IMR-90 (cell line): ENCODE measurements at regions not wholly inside any gene's neighbourhood (a gene's known extent, or its start where the extent isn't known, plus 50 kb on each side); places are given as distances from the start of the nearest gene placed in this dataset.

Source experiments
- ATAC-seq: fragments of 200-7000 bp; cut with Tn5 transposase; 2 replicates; pipeline ENCODE4 v1.9.1; 2020; ENCODE audit warnings: low read depth, mild to moderate bottlenecking, moderate library complexity
- BruUV-seq: library from RNA; stranded (reverse); fragments of 400-500 nt; replicated peaks from 2 replicates; lab custom pipeline; 2021; lab: Mats Ljungman, UMichigan
- CTCF ChIA-PET: fragments of 300-600 bp; formaldehyde crosslinking; extraction: SDS; loops from one replicate; lab custom pipeline; 2021; ENCODE audit warnings: antibody characterized with exemption; lab: Yijun Ruan, JAX
- POLR2A ChIA-PET: fragments of 300-600 bp; sonication (Branson Sonifier 250); formaldehyde crosslinking; loops from one replicate; lab custom pipeline; 2022; ENCODE audit warnings: antibody characterized with exemption; ENCODE audit not compliant: unreplicated experiment; lab: Charles Lee
- DNase-seq: peaks from one replicate; pipeline ENCODE4 v3.0.0; 2013
- H2AFZ ChIP-seq: replicated peaks from 2 replicates; pipeline ENCODE3; 2013; ENCODE audit warnings: low read length, mild to moderate bottlenecking; ENCODE audit not compliant: poor library complexity
- H2AK5ac ChIP-seq: 2 replicates; pipeline ENCODE4 v1.6.1; 2013; ENCODE audit warnings: low read depth, low read length, inconsistent platforms
- H2AK9ac ChIP-seq: replicated peaks from 2 replicates; pipeline ENCODE3; 2013; ENCODE audit warnings: mild to moderate bottlenecking, low read depth, low read length, moderate library complexity; ENCODE audit not compliant: poor library complexity
- H2BK120ac ChIP-seq: 2 replicates; pipeline ENCODE4 v1.6.1; 2013; ENCODE audit warnings: low read depth, low read length, inconsistent platforms
- H2BK15ac ChIP-seq: 3 replicates; pipeline ENCODE4 v1.6.1; 2013; ENCODE audit warnings: low read depth, low read length, inconsistent platforms
- H2BK20ac ChIP-seq: 2 replicates; pipeline ENCODE4 v1.6.1; 2013; ENCODE audit warnings: low read depth, mild to moderate bottlenecking, inconsistent platforms, low read length, moderate library complexity
- H2BK5ac ChIP-seq: 2 replicates; pipeline ENCODE4 v1.6.1; 2013; ENCODE audit warnings: mild to moderate bottlenecking, low read depth, low read length, inconsistent platforms; ENCODE audit not compliant: poor library complexity, severe bottlenecking
- H3K14ac ChIP-seq: replicated peaks from 2 replicates; pipeline ENCODE4 v1.6.1; 2013; ENCODE audit warnings: low read depth, low read length, inconsistent platforms
- H3K18ac ChIP-seq: 2 replicates; pipeline ENCODE4 v1.6.1; 2013; ENCODE audit warnings: low read depth, low read length, control low read depth
- H3K23ac ChIP-seq: 2 replicates; pipeline ENCODE4 v1.6.1; 2013; ENCODE audit warnings: low read depth, low read length, inconsistent platforms
- H3K27ac ChIP-seq: 2 replicates; pipeline ENCODE4 v1.5.1; 2013; ENCODE audit warnings: mild to moderate bottlenecking, control low read depth, low read length; ENCODE audit not compliant: insufficient read depth
- H3K27me3 ChIP-seq: 2 replicates; pipeline ENCODE4 v1.6.1; 2013; ENCODE audit warnings: low read length; ENCODE audit not compliant: control insufficient read depth, insufficient read depth
- H3K36me3 ChIP-seq: 2 replicates; pipeline ENCODE4 v1.6.1; 2013; ENCODE audit warnings: low read length, mixed read lengths; ENCODE audit not compliant: control insufficient read depth, insufficient read depth
- H3K4ac ChIP-seq: 2 replicates; pipeline ENCODE4 v1.6.1; 2013; ENCODE audit warnings: low read depth, low read length, inconsistent platforms
- H3K4me1 ChIP-seq: 2 replicates; pipeline ENCODE4 v1.6.1; 2013; ENCODE audit warnings: low read length, mixed read lengths; ENCODE audit not compliant: control insufficient read depth, insufficient read depth
- H3K4me2 ChIP-seq: 2 replicates; pipeline ENCODE4 v1.6.1; 2013; ENCODE audit warnings: low read depth, mild to moderate bottlenecking, control low read depth, low read length, moderate library complexity
- H3K4me3 ChIP-seq: 2 replicates; pipeline ENCODE4 v1.5.1; 2013; ENCODE audit warnings: low read depth, mild to moderate bottlenecking, control low read depth, low read length, moderate library complexity; ENCODE audit not compliant: insufficient read depth
- H3K56ac ChIP-seq: 2 replicates; pipeline ENCODE4 v1.6.1; 2013; ENCODE audit warnings: low read length, inconsistent platforms; ENCODE audit not compliant: insufficient read depth; ENCODE audit errors: extremely low read depth
- H3K79me1 ChIP-seq, 2 experiments: 2 replicates each; pipeline ENCODE4 v1.6.1; 2013; ENCODE audit warnings: low read length in 2 of 2, inconsistent platforms in 1 of 2, low read depth in 1 of 2
- H3K9ac ChIP-seq: 2 replicates; pipeline ENCODE4 v1.6.1; 2013; ENCODE audit warnings: low read depth, low read length, control low read depth
- H3K9me1 ChIP-seq: 2 replicates; pipeline ENCODE4 v1.6.1; 2013; ENCODE audit warnings: low read length, inconsistent platforms; ENCODE audit not compliant: insufficient read depth
- H3K9me3 ChIP-seq: 2 replicates; pipeline ENCODE4 v1.6.1; 2013; ENCODE audit warnings: low read length; ENCODE audit not compliant: control insufficient read depth, insufficient read depth
- H4K20me1 ChIP-seq: 2 replicates; pipeline ENCODE4 v1.6.1; 2013; ENCODE audit warnings: low read length, inconsistent platforms; ENCODE audit not compliant: insufficient read depth
- H4K5ac ChIP-seq: 2 replicates; pipeline ENCODE4 v1.6.1; 2013; ENCODE audit warnings: mild to moderate bottlenecking, low read depth, low read length, control low read depth
- H4K8ac ChIP-seq, 2 experiments: 2 replicates each; pipeline ENCODE4 v1.6.1; 2013; ENCODE audit warnings: low read depth in 2 of 2, low read length in 2 of 2, control low read depth in 1 of 2, inconsistent platforms in 1 of 2
- H4K91ac ChIP-seq: 2 replicates; pipeline ENCODE4 v1.6.1; 2013; ENCODE audit warnings: low read depth, low read length, inconsistent platforms; ENCODE audit not compliant: insufficient read depth
- MAZ ChIP-seq: IDR thresholded peaks from 2 replicates; pipeline ENCODE4 v1.6.1; 2012; ENCODE audit warnings: low read depth, mild to moderate bottlenecking, low read length, improper control_type of control experiment, moderate library complexity, borderline replicate concordance
- NFE2L2 ChIP-seq: fragments of 150-350 bp; IDR thresholded peaks from 2 replicates; pipeline ENCODE4 v1.6.1; 2016; ENCODE audit warnings: low read depth, mild to moderate bottlenecking, low read length
- WGBS, 2 experiments: methylation state at CpG; one replicate each; pipeline versions ENCODE4 v1.1.5 to v1.1.7; 2013; ENCODE audit warnings: missing lambda C conversion rate in 2 of 2; ENCODE audit not compliant: insufficient read length in 1 of 2; ENCODE audit errors: extremely low coverage in 2 of 2; 5-methylcytosine and 5-hydroxymethylcytosine counted together
- dilution Hi-C: fragments of 300-500 bp; cut with HindIII; formaldehyde crosslinking; loops from one replicate; pipeline ENCODE4 v1.14.3; 2018; ENCODE audit warnings: low sequenced_read_pairs; ENCODE audit not compliant: unreplicated experiment
- in situ Hi-C: fragments of 300-500 bp; cut with MboI; formaldehyde crosslinking; loops from 3 replicates; pipeline ENCODE4 v1.14.3; 2019; ENCODE audit warnings: low sequenced_read_pairs, inconsistent platforms, mixed read lengths
- intact Hi-C: fragments of 100-400 bp; cut with micrococcal nuclease; formaldehyde crosslinking; loops from 2 replicates; pipeline ENCODE4 v1.10.0; 2022

DNA sequence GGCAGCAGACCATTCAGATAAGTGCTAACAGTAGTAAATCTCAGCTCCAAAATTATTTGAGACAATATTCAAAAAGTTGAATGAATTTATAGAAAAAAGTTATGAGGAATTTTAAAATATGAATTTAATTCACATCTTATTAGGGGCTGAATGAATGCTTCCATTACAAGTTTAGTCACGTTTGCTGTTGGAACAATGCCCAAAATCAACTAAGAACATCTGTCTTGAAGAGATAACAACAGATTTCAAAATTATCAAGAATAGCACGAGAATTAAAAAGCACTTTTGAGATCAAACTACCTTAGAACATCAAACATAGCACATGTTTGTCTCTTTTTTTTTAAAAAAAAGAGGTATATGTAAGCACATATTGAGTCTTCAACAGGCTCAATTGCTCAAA lies 115.4 kb upstream of the PPFIA2 start:
- ATAC-seq, result no peak
- Histone ChIP-seq H3K27ac (no peak overlapping the region), H3K9me3 (0 out of 2 replicates have a peak, but pooled peaks cover under 1% of the 10 kb centered on the region)

More for the DNA sequence above, 115.4 kb upstream of the PPFIA2 start:
- BruUV-seq, result no TSS peak
- no peak overlapping the region for H2AK5ac ChIP-seq
- H3K4me2 ChIP-seq, result no peak overlapping the region
- no peak overlapping the region for H3K18ac ChIP-seq
- no peak overlapping the region for H3K4me3 ChIP-seq
- CTCF ChIA-PET, result no interaction called here
- H2BK120ac ChIP-seq, result no peak overlapping the region
- no peak overlapping the region for H2BK20ac ChIP-seq
- POLR2A ChIA-PET, result no interaction called here
- no peak for DNase-seq
- no peaks in the 10 kb centered on the region for H3K27me3 ChIP-seq
- no peak overlapping the region for H2BK15ac ChIP-seq
- no peak overlapping the region for H2BK5ac ChIP-seq
- H4K5ac ChIP-seq, result no peak overlapping the region
- no peaks in the 10 kb centered on the region for H3K79me1 ChIP-seq
- H3K23ac ChIP-seq, result no peak overlapping the region
- no peak overlapping the region for H3K4ac ChIP-seq
- no peaks in the 10 kb centered on the region for H4K20me1 ChIP-seq
- no peaks in the 10 kb centered on the region for H3K36me3 ChIP-seq
- no peak overlapping the region for H4K8ac ChIP-seq
- H3K9ac ChIP-seq, result no peak overlapping the region
- no peaks in the 10 kb centered on the region for H3K9me1 ChIP-seq
- dilution Hi-C loops, result no loop called here
- H2AK9ac ChIP-seq, result no peak overlapping the region
- intact Hi-C loops, result no loop called here
- H3K56ac ChIP-seq, result no peak overlapping the region
- no peaks in the 10 kb centered on the region for H3K4me1 ChIP-seq
- H4K91ac ChIP-seq, result no peak overlapping the region
- no CpG with 5 or more reads among the region's 2 CpGs for WGBS, 2 experiments
- no peak for TF ChIP-seq MAZ
- no peak for TF ChIP-seq NFE2L2
- in situ Hi-C loops, result no loop called here
- no peak overlapping the region for H2AFZ ChIP-seq
- H3K14ac ChIP-seq, result no peak overlapping the region
